ENCODE measurements at regions not wholly inside any gene's neighbourhood (a gene's known extent, or its start where the extent isn't known, plus 50 kb on each side); places are given as distances from the start of the nearest gene placed in this dataset.

DNA sequence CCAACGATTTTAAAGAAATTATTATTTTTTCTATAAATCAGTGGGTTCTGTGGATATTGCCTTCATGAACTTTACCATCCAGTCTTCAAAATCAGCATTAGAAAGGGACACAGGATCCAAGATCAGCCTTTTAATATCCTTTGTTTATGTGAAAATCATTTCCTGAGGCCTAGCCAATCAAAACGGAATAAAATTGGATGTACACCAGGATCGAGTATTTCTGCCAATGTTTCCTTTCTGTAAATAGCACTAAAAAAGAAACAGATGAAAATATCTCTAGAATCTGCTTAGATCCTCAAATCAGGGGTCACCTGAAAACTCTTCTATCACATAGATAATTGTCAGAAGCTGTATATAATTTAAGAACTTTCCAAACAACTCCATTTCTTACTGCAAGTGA lies 1598.5 kb downstream of the LRRC4C start:
- no peaks in the 10 kb centered on the region for H3K4me1 ChIP-seq
- no peak overlapping the region for H3K4me3 ChIP-seq
- H4K20me1 ChIP-seq = no peaks in the 10 kb centered on the region
- no peaks in the 10 kb centered on the region for H3K36me3 ChIP-seq
- H3K27me3 ChIP-seq = no peaks in the 10 kb centered on the region
- no peak overlapping the region for H3K27ac ChIP-seq
- H3K4me2 ChIP-seq = no peak overlapping the region
- H3K9ac ChIP-seq = no peak overlapping the region
- no peaks in the 10 kb centered on the region for H3K9me3 ChIP-seq
- TF ChIP-seq Cebpa-rat (IDR thresholded peaks at IDR 0.05) = no peak

DNA sequence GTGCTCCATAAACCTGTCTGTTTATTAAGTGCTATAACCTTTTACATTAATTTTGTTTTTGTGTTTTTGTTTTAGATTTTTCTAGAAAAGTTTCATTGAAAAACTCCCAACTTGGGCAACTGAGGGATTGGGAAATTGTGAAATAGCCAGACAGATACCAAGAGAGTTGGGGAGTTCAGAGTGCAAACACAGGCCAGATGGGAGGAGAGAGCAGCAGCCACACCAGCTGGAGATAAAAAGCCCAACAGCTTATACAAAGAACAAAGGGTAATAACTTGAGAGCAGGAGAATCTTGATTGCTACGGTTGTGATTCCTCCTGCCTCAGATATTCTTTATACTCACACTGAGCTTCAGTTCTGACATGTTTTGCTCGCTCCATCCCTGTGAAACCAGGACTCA lies 1642.2 kb downstream of the LRRC4C start:
- H3K4me3 ChIP-seq = no peak overlapping the region
- TF ChIP-seq Cebpa-rat (IDR thresholded peaks at IDR 0.05) = no peak
- H3K36me3 ChIP-seq = no peaks in the 10 kb centered on the region
- H3K4me2 ChIP-seq = no peak overlapping the region
- no peaks in the 10 kb centered on the region for H4K20me1 ChIP-seq
- H3K9ac ChIP-seq = no peak overlapping the region
- no peaks in the 10 kb centered on the region for H3K27me3 ChIP-seq
- no peaks in the 10 kb centered on the region for H3K4me1 ChIP-seq
- H3K27ac ChIP-seq = no peak overlapping the region
- peaks cover 7% of the 10 kb centered on the region for H3K9me3 ChIP-seq

DNA sequence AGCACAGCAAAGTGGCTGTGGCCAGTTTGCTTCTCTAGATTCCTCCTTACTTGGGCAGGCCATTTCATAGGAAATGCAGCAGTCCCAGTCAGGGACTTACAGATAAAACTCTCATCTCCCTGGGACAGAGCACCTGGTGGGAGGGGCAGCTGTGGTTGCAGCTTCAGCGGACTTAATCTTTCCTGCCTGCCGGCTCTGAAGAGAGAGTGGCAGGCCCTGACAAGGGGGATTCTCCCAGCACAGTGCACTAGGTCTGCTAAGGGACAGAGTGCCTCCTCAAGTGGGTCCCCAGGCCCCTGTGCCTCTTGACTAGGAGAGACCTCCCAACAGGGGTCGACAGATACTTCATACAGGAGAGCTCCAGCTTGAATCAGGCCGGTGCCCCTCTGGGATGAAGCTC lies 1649.1 kb downstream of the LRRC4C start:
- no peaks in the 10 kb centered on the region for H3K36me3 ChIP-seq
- H3K9ac ChIP-seq = no peak overlapping the region
- no peak overlapping the region for H3K4me3 ChIP-seq
- H3K4me1 ChIP-seq = no peaks in the 10 kb centered on the region
- H3K9me3 ChIP-seq = no peaks in the 10 kb centered on the region
- H4K20me1 ChIP-seq = no peaks in the 10 kb centered on the region
- H3K27me3 ChIP-seq = no peaks in the 10 kb centered on the region
- H3K27ac ChIP-seq = no peak overlapping the region
- H3K4me2 ChIP-seq = no peak overlapping the region
- TF ChIP-seq Cebpa-rat (IDR thresholded peaks at IDR 0.05) = no peak

DNA sequence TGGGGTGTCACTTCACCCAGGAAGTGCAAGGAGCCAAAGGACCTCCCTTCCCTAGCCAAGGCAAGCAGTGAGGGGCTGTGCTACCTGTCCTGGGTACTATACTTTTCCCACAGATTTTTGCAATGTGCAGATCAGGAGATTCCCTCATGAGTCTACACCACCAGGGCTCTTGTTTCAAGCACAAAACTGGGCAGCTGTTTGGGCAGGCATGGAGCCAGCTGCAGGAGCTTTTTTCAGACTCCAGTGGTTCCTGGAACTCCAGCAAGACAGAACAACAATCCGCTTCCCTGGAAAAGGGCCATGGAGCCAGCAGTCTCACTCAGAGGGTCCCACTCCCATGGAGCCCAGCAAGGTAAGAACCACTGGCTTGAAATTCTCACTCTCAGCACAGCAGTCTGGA lies 1649.6 kb downstream of the LRRC4C start:
- Histone ChIP-seq H3K27me3 (no peaks in the 10 kb centered on the region), H3K4me2 (no peak overlapping the region), H3K9me3 (no peaks in the 10 kb centered on the region), H3K36me3 (no peaks in the 10 kb centered on the region), H3K4me3 (no peak overlapping the region), H3K4me1 (no peaks in the 10 kb centered on the region), H3K9ac (no peak overlapping the region), H4K20me1 (no peaks in the 10 kb centered on the region), H3K27ac (no peak overlapping the region)
- TF ChIP-seq Cebpa-rat (IDR thresholded peaks at IDR 0.05) = no peak

DNA sequence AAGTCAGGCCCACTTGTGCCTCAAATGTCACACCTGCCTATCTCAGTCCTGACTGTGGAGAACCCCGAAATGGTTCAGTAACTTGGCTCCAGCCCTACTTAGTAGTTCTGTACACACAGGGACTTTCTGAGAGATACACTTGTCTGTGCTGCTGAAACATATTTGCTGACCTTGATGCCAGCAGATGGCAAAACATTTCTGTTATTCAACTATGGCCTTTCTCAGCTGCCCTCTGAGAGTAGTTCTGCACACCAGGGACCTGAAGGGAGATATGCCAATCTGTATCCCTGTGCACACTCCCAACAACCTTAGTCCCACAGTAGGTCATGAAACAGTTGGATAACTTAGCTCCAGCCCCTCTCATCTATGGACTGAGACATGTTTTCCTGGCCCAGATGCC lies 1651.5 kb downstream of the LRRC4C start:
- Histone ChIP-seq H3K4me2 (no peak overlapping the region), H4K20me1 (no peaks in the 10 kb centered on the region), H3K4me1 (no peaks in the 10 kb centered on the region), H3K27me3 (no peaks in the 10 kb centered on the region), H3K9ac (no peak overlapping the region), H3K36me3 (no peaks in the 10 kb centered on the region), H3K9me3 (no peaks in the 10 kb centered on the region), H3K27ac (no peak overlapping the region), H3K4me3 (no peak overlapping the region)
- TF ChIP-seq Cebpa-rat (IDR thresholded peaks at IDR 0.05) = no peak

DNA sequence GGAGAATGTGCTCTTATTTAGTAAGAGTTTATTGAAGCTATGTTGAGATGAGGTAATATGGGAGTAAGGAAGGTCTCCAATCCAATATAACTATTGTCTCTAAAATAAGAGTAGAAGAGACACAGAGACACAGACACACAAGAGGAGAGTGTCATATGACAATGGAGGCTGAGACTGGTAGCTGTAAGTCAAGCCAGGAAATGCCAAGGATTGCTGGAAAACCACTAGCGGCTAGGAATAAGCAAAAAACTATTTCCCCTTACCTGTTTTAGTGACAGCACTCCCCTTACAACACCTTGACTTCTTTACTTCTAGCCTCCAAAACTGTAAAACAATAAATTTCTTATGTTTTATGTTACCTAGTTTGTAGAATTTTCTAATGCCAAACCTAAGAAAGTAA lies 1652.8 kb downstream of the LRRC4C start:
- H3K36me3 ChIP-seq = no peaks in the 10 kb centered on the region
- H3K27me3 ChIP-seq = no peaks in the 10 kb centered on the region
- H3K9me3 ChIP-seq = no peaks in the 10 kb centered on the region
- H3K4me3 ChIP-seq = no peak overlapping the region
- H4K20me1 ChIP-seq = no peaks in the 10 kb centered on the region
- H3K9ac ChIP-seq = no peak overlapping the region
- TF ChIP-seq Cebpa-rat (IDR thresholded peaks at IDR 0.05) = no peak
- no peak overlapping the region for H3K4me2 ChIP-seq
- H3K27ac ChIP-seq = no peak overlapping the region
- H3K4me1 ChIP-seq = no peaks in the 10 kb centered on the region

DNA sequence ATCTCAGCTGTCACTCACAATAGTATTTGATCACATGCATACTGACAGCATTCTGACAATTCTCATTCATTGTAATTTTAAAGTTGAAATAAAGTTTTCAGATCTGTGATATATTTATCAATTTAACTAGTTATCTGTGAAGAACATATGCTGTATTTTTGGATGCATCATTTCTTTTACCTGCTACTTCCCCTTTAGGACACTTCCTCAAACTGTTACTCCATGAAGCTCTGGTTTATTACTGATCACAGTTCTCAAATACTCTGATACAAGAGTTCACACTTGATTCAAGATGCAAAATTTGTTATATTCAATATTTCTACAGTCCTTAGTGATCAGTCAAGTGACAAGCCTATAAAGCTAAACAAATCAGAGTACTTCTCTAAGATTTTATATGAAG lies 1655.2 kb downstream of the LRRC4C start:
- no peak overlapping the region for H3K27ac ChIP-seq
- no peak for TF ChIP-seq Cebpa-rat (IDR thresholded peaks at IDR 0.05)
- no peaks in the 10 kb centered on the region for H3K27me3 ChIP-seq
- H3K36me3 ChIP-seq = no peaks in the 10 kb centered on the region
- H3K9ac ChIP-seq = no peak overlapping the region
- H3K4me1 ChIP-seq = no peaks in the 10 kb centered on the region
- no peaks in the 10 kb centered on the region for H3K9me3 ChIP-seq
- H3K4me3 ChIP-seq = no peak overlapping the region
- no peak overlapping the region for H3K4me2 ChIP-seq
- H4K20me1 ChIP-seq = no peaks in the 10 kb centered on the region

DNA sequence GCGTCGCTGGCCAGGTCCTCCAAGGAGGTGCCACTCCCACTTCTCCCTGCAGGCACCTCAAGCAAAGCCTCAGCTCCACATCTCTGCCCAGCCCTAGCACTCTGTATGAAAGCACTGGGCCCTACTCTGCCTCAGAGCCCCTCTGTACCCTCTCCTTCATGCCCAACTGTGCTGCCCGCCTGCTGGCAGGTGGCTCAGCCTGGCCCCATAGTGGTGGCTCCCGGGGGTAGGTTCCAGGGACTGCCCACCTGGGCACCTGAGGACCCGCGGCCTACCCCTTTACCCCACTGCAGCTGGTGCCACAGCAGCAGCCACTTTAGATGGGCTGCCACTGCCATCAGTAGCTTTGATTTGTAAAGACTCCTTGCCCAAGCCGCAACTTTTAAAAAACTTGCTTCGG lies 1672.8 kb downstream of the LRRC4C start:
- Histone ChIP-seq H3K4me2 (no peak overlapping the region), H3K36me3 (no peaks in the 10 kb centered on the region), H3K4me3 (no peak overlapping the region), H3K9me3 (no peaks in the 10 kb centered on the region), H3K27me3 (no peaks in the 10 kb centered on the region), H3K4me1 (no peaks in the 10 kb centered on the region), H3K9ac (no peak overlapping the region), H4K20me1 (no peaks in the 10 kb centered on the region), H3K27ac (no peak overlapping the region)
- TF ChIP-seq Cebpa-rat (IDR thresholded peaks at IDR 0.05) = no peak

DNA sequence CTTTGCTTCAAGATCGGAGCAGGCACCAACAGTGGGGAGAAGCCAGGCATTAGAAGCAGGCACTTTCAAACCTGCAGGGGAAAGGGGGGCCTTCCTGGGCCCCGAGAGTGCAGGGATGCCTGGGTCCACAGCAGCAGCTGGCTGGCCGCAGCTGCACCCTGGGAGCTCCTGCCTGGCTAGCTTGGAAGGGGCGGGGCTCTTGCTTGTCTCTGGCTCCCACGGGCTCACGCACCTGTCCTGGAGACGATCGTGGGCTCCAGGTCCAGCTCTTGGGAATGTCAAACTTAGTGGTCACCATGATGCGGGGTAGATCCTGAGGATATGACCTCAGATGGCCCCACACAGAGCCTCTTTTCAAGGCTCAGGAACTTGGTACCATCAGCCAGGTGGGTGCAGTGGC lies 1673.2 kb downstream of the LRRC4C start:
- Histone ChIP-seq H4K20me1 (no peaks in the 10 kb centered on the region), H3K36me3 (no peaks in the 10 kb centered on the region), H3K4me1 (no peaks in the 10 kb centered on the region), H3K9ac (no peak overlapping the region), H3K27me3 (no peaks in the 10 kb centered on the region), H3K9me3 (no peaks in the 10 kb centered on the region), H3K27ac (no peak overlapping the region), H3K4me2 (no peak overlapping the region), H3K4me3 (no peak overlapping the region)
- TF ChIP-seq Cebpa-rat (IDR thresholded peaks at IDR 0.05) = no peak

DNA sequence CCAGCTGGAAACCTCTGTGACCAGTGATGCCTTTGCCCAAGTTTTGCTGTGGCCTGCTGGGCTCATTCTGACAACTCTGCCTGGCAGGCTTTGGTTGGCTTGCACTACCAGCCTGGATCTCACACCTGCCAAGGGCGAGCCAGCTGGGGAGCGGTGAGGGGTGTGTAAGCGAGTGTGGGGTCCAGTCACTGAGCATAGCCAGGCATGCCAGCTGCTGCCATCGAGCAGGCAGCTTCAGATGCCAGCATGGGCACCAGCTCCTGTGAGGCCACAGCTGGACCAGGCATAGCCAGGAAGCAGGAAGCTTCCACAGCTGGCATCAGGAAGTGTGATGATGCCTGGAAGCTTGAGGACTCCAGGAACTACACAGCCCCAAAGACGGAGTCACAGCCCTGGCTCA lies 1674.6 kb downstream of the LRRC4C start:
- Histone ChIP-seq H3K36me3 (no peaks in the 10 kb centered on the region), H4K20me1 (no peaks in the 10 kb centered on the region), H3K27me3 (no peaks in the 10 kb centered on the region), H3K4me1 (no peaks in the 10 kb centered on the region), H3K9ac (no peak overlapping the region), H3K4me3 (no peak overlapping the region), H3K4me2 (no peak overlapping the region), H3K27ac (no peak overlapping the region), H3K9me3 (no peaks in the 10 kb centered on the region)
- no peak for TF ChIP-seq Cebpa-rat (IDR thresholded peaks at IDR 0.05)

DNA sequence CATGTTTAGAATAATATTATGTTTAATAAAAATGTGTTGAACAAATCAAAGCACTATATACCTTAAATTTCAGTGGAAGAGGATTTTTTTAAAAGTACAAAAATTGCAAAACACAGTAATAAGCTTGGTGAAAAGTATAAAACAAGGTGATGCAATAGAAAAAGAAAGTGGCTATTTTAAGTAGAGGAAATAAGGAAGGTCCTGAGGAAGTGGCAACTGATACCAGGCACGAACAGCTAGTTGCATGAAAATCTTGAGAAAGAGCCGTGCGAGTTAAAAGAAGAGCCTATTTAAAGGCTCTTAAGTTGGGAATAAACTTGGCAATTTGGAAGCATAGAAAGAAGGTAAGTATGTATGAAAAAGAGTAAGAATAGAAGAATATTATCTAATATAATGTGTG lies 1679.3 kb downstream of the LRRC4C start:
- Histone ChIP-seq H3K4me3 (no peak overlapping the region), H3K9ac (no peak overlapping the region), H3K4me2 (no peak overlapping the region), H3K4me1 (no peaks in the 10 kb centered on the region), H4K20me1 (no peaks in the 10 kb centered on the region), H3K27me3 (no peaks in the 10 kb centered on the region), H3K36me3 (no peaks in the 10 kb centered on the region), H3K9me3 (no peaks in the 10 kb centered on the region), H3K27ac (no peak overlapping the region)
- no peak for TF ChIP-seq Cebpa-rat (IDR thresholded peaks at IDR 0.05)

Measured in BLaER1 (cell line).